Stimulated activated CD4-positive, alpha-beta T cell treated with anti-CD3 and anti-CD28 coated beads, TNF-alpha, amount 100 ng/mL, for 48 hours (primary cell): ENCODE measurements at regions not wholly inside any gene's neighbourhood (a gene's known extent, or its start where the extent isn't known, plus 50 kb on each side); places are given as distances from the start of the nearest gene placed in this dataset.
"Not testable (repeated sequence)": the region's sequence is repeated elsewhere in the genome, so short reads cannot be mapped to it uniquely, and the experiment has no call there.

ENCODE experiments used
- DNase-seq, 3 donors: peaks; one replicate each; pipeline ENCODE4 v3.0.0-alpha.2; 2020; ENCODE audit warnings: low read depth in 3 of 3

GRCh38 chr11:45409587-45409986 is 123.4 kb upstream of the SYT13 start:
- no peak for DNase-seq

DNA sequence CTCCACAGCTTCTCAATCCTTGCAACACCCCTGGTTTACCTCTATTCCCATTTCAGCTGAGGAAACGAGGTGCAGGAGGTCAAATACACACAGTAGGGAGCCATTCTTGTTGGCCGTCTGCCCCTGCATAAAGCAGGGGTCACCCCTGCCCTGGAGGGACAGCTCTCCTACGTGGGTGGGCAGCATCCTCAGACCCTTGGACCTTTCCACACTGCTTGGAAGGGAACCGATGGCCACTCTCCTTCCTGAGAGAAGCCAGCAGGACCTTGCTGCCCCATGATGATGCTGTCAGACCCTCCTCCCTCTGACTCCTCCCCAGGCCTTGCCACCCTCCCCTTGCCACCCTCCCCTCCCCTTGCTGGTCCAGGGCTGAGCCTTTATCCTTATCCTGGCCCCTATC is 121.1 kb upstream of the SYT13 start:
- no peak for DNase-seq

DNA sequence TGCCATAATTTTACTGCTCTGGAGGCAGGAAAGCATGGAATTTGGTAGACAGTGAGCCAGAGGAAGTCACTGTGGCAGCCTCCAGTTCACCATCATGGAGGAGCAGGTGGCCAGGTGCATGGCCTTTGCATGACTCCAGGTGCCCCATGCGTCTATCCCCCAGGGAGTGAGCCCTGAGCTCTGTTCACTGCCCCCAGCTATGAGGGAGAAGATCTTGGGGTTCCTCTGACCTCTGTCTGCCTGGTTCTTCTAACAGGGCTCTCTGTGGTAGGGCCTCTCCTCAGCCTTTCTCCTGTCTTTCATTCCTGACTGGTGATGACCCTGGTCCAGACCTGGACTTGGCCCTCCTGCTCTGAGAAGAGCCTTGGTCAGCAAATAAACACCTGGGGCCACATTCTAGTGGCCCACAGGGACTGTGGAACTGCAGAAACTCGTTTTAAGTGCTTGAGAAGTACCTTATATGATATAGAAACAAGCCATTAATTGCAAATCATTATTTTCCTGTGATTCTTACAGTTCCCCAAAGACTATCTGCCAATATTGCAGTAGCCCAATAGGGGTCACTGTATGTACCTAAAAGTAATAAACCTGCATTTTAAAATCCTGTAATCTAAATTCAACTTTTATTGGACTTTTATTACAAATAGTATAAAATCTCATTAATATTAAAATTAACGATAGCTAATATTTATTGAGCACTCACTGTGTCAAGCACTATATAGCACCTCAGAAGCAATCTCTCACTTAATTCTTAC is 120.0 kb upstream of the SYT13 start:
- no peak for DNase-seq

DNA sequence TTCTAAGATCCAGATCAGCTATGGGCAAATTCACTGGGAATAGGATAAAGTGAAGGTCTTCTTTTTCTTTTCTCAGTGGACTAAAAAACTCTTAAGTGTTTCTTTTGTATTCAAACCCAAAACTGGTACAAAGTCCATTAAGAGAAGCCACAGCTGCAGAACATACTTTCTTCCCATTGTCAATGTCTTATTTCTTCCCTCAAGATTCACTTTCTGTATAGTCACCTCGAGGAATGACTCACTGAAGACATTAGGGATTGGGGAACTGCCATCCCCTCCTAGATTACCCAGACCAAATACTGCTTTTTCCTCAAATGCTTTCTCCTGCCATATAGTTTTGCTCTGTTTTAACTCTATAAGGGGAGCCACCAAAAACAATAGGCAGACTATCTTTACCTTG is 117.4 kb upstream of the SYT13 start:
- not testable (repeated sequence) for DNase-seq

DNA sequence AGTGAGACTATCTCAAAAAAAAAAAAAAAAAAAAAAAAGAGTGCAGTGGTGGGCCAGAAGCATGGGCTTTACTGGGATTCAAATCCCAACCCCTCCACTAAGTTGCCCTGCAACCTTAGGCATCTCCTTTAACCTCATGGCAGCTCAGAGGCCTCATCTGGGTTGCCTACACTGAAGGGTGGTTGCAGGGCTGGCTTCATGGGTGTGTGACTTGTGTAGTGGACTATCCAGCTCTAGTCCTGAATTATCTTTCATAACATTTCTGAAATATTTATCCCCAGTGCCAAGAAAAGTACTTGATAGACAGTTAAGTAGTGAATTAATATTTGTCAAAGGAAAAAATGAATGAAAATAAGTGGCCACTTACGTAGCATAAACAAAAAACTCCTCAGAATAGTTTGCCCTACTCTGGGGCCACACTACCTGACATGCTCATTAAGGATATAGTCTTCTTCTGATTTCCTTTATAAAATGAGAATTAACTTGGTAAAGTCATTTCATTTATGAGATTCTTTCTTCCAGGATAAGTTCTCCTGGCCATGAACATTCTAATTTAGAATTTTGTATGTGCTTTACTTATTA is 116.0 kb upstream of the SYT13 start:
- DNase-seq: no peak

- DNase-seq: no peak
These were observed 114.5 kb upstream of the SYT13 start for GRCh38 chr11:45400591-45400990.

- no peak for DNase-seq
These were observed 113.0 kb upstream of the SYT13 start for GRCh38 chr11:45399166-45399565.

GRCh38 chr11:45398325-45398724 is 112.2 kb upstream of the SYT13 start:
- DNase-seq: no peak

- DNase-seq: no peak
These were observed 110.3 kb upstream of the SYT13 start for GRCh38 chr11:45396394-45396793.

GRCh38 chr11:45395947-45396346 is 109.8 kb upstream of the SYT13 start:
- DNase-seq: no peak

GRCh38 chr11:45395421-45395820 is 109.3 kb upstream of the SYT13 start:
- no peak for DNase-seq

DNA sequence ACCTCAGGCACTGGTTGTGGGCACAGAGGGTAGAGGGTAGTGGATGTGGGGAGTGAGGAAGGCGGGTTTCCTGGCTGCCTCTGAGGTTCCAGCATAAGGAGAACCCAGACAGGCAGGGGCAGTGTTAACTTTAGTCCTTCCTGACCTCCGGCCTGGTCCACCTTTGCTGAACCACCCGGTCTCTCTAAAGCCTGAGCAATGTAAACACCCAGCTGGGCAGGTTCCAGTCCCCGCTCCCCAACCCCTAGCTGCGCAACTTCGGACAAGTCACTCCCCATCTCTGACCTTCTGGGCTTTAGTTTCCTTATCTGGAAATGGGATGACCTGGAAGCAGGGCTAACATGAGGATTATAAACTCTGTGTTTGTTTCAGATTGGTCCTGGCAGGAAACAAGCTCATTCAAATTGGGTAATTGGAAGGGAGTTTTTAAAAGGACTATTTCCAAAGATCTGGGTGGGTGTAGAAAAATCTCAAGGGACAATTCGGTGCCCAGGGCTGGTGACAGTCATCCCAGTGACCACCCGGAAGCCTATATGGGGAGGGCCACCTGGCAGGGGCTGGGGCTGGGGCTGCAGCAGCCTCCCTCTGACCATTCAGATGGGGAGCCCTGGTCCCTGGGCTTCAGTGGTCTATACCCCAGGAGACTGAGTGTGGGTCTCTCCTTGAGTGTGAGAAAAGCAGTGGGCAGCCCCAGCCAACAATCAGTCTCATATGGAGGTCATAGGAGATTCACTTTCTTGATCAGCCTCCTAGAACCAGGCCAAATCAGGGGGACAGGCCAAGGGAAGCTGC is 108.3 kb upstream of the SYT13 start:
- no peak for DNase-seq

GRCh38 chr11:45393826-45394225 is 107.7 kb upstream of the SYT13 start:
- DNase-seq: no peak

GRCh38 chr11:45393334-45393733 is 107.2 kb upstream of the SYT13 start:
- DNase-seq: no peak

DNA sequence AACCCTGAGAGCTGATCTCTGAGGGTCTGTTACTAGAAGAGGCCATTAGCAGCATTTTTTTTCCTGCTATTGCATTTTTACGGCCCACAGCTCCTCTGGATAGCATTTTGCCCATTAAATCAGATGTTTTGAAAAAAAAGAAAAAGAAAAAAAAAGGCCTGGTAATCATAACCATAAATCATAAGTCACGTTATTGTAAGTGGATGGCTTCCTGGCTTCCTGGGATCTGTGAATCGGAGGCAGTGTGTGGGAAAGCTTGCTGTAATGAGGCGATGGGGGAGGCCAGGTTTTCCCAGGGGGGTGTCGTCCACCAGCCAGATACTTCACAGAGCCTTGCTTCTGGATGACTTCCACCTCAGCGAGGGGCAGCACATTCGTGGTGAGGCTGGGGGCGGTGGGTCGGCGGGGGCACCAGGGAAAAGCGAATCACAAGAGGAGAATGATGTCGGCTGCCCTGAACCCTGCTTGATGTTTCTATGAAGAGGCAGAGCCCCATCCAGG is 106.5 kb upstream of the SYT13 start:
- no peak for DNase-seq

GRCh38 chr11:45392154-45392553 is 106.0 kb upstream of the SYT13 start:
- DNase-seq: no peak

GRCh38 chr11:45391168-45391850 is 105.2 kb upstream of the SYT13 start:
- no peak for DNase-seq

- DNase-seq: no peak
These were observed 104.3 kb upstream of the SYT13 start for GRCh38 chr11:45390407-45390806.

GRCh38 chr11:45388472-45388871 is 102.3 kb upstream of the SYT13 start:
- no peak for DNase-seq

DNA sequence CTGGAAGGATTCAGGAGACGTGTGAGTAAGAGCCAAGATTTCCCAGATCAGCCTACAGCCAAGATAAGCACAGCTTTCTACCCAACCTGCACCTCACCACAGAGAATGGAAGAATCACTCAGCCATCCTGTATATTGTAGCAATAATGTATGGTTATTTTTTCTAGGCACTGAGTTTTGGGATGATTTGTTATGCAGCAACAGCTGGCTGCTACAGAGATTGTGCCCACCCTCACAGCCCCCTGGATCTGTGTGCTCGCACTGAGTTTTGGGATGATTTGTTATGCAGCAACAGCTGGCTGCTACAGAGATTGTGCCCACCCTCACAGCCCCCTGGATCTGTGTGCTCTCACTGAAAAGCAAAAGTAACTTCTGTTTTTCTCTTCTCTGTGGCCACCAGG is 101.7 kb upstream of the SYT13 start:
- not testable (repeated sequence) for DNase-seq

- DNase-seq: no peak
These were observed 100.8 kb upstream of the SYT13 start for GRCh38 chr11:45386972-45387371.

GRCh38 chr11:45385844-45386243 is 99.7 kb upstream of the SYT13 start:
- DNase-seq: no peak
